ENCODE measurements at regions not wholly inside any gene's neighbourhood (a gene's known extent, or its start where the extent isn't known, plus 50 kb on each side); places are given as distances from the start of the nearest gene placed in this dataset.

DNA sequence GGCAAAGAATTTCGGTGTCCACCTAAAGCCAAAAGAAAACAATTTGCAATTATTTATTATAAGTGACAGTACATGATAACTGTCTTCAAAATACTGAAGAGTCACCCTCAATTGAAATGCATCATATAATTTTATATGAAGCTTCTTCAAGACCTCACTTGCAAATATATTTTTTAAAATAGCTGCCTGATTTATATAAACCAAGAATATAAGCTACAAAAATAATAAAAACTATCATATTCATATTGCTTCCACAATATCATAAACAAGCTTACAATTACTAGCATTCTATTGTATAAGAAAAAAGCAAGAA, 144.1 kb downstream of the CETN3 start:
- TF ChIP-seq CTCF (IDR thresholded peaks at IDR 0.05) (no peak), POLR2A (IDR thresholded peaks at IDR 0.05) (no peak)
